Neural cell (in vitro differentiated cells): ENCODE measurements at regions not wholly inside any gene's neighbourhood (a gene's known extent, or its start where the extent isn't known, plus 50 kb on each side); places are given as distances from the start of the nearest gene placed in this dataset.

Experiments
- H2AFZ ChIP-seq: fragments of 200-600, 300-800 bp; sonication (generic), shearing (Covaris generic); 2 replicates; pipeline ENCODE4 v1.6.0; 2014; ENCODE audit warnings: low read depth, mild to moderate bottlenecking, antibody characterized with exemption, low read length, moderate library complexity
- H3F3A ChIP-seq: fragments of 200-600 bp; shearing (Covaris generic); 2 replicates; pipeline ENCODE4 v1.6.1; 2016; ENCODE audit warnings: mild to moderate bottlenecking, moderate library complexity, mixed read lengths, antibody characterized with exemption, low read length; ENCODE audit not compliant: insufficient read depth, poor library complexity, severe bottlenecking
- H3K27ac ChIP-seq: fragments of 200-600, 300-800 bp; sonication (generic), shearing (Covaris generic); 2 replicates; pipeline ENCODE4 v1.5.1; 2014; ENCODE audit warnings: mild to moderate bottlenecking, low read length, moderate library complexity
- H3K27me3 ChIP-seq: fragments of 300-800, 200-600 bp; sonication (generic), shearing (Covaris generic); 2 replicates; pipeline ENCODE4 v1.6.0; 2014; ENCODE audit warnings: mild to moderate bottlenecking, low read depth, low read length, moderate library complexity; ENCODE audit not compliant: insufficient read depth
- H3K36me3 ChIP-seq: fragments of 300-800, 200-600 bp; sonication (generic), shearing (Covaris generic); 2 replicates; pipeline ENCODE4 v1.5.1; 2014; ENCODE audit warnings: mild to moderate bottlenecking, antibody characterized with exemption, low read length, moderate library complexity; ENCODE audit not compliant: insufficient read depth
- H3K4me2 ChIP-seq: fragments of 300-800, 200-600 bp; sonication (generic), shearing (Covaris generic); 2 replicates; pipeline ENCODE4 v1.6.0; 2014; ENCODE audit warnings: mild to moderate bottlenecking, low read length
- H3K4me3 ChIP-seq: fragments of 300-800, 200-600 bp; sonication (generic), shearing (Covaris generic); 2 replicates; pipeline ENCODE4 v1.5.1; 2014; ENCODE audit warnings: mild to moderate bottlenecking, low read length, moderate library complexity
- H3K79me2 ChIP-seq: fragments of 200-600 bp; shearing (Covaris generic); replicated peaks from 2 replicates; pipeline ENCODE4 v1.6.0; 2014; ENCODE audit warnings: mild to moderate bottlenecking, low read length, moderate library complexity; ENCODE audit not compliant: insufficient read depth
- H3K9ac ChIP-seq: fragments of 300-800, 200-600 bp; sonication (generic), shearing (Covaris generic); 2 replicates; pipeline ENCODE4 v1.6.1; 2016; ENCODE audit warnings: mild to moderate bottlenecking, low read length, mixed read lengths
- H3K9me2 ChIP-seq: fragments of 200-600 bp; shearing (Covaris generic); 2 replicates; pipeline ENCODE4 v1.6.1; 2016; ENCODE audit warnings: mild to moderate bottlenecking, low read length, mixed read lengths; ENCODE audit not compliant: insufficient read depth
- H3K9me3 ChIP-seq: fragments of 200-600, 300-800 bp; sonication (generic), shearing (Covaris generic); 2 replicates; pipeline ENCODE4 v1.6.1; 2016; ENCODE audit warnings: mild to moderate bottlenecking, mixed run types, low read length, moderate library complexity, mixed read lengths
- H4K20me1 ChIP-seq: fragments of 200-600 bp; shearing (Covaris generic); 2 replicates; pipeline ENCODE4 v1.6.1; 2016; ENCODE audit warnings: mild to moderate bottlenecking, mixed run types; ENCODE audit not compliant: insufficient read depth
- EP300 ChIP-seq: fragments of 450-650 bp; conservative IDR thresholded peaks from 2 replicates; pipeline ENCODE4 v1.6.1; 2014; ENCODE audit warnings: antibody characterized with exemption, mild to moderate bottlenecking, moderate library complexity; ENCODE audit not compliant: poor library complexity, severe bottlenecking
- EZH2 ChIP-seq: fragments of 200-600, 300-800 bp; shearing (Covaris generic), sonication (generic); IDR thresholded peaks from 2 replicates; pipeline ENCODE4 v1.6.1; 2014; ENCODE audit warnings: antibody characterized with exemption, low read length, borderline replicate concordance, mild to moderate bottlenecking; ENCODE audit not compliant: insufficient read depth, poor library complexity, severe bottlenecking
- MXI1 ChIP-seq: fragments of 450-650 bp; conservative IDR thresholded peaks from 2 replicates; pipeline ENCODE4 v1.6.1; 2014; ENCODE audit warnings: antibody characterized with exemption, mild to moderate bottlenecking; ENCODE audit not compliant: poor library complexity, severe bottlenecking
- POLR2AphosphoS5 ChIP-seq: IDR thresholded peaks from 2 replicates; pipeline ENCODE4 v1.6.1; 2012
- RAD21 ChIP-seq: fragments of 450-650 bp; conservative IDR thresholded peaks from 2 replicates; pipeline ENCODE4 v1.6.1; 2014; ENCODE audit warnings: antibody characterized with exemption, mild to moderate bottlenecking, moderate library complexity
- SMC3 ChIP-seq: fragments of 450-650 bp; conservative IDR thresholded peaks from 2 replicates; pipeline ENCODE4 v1.6.1; 2014; ENCODE audit warnings: antibody characterized with exemption, mild to moderate bottlenecking, moderate library complexity; ENCODE audit not compliant: poor library complexity
- TAF1 ChIP-seq: IDR thresholded peaks from 2 replicates; pipeline ENCODE4 v1.6.1; 2012; ENCODE audit warnings: low read depth
- TF ChIP-seq, protein P1 (sequence below): fragments of 450-650 bp; IDR thresholded peaks from 2 replicates; pipeline ENCODE4 v1.5.1; 2014; ENCODE audit warnings: antibody characterized with exemption, mild to moderate bottlenecking, moderate library complexity; ENCODE audit not compliant: poor library complexity, severe bottlenecking
- TF ChIP-seq, protein P2 (sequence below): IDR thresholded peaks from 2 replicates; pipeline ENCODE4 v1.6.1; 2012; ENCODE audit warnings: borderline replicate concordance

DNA sequence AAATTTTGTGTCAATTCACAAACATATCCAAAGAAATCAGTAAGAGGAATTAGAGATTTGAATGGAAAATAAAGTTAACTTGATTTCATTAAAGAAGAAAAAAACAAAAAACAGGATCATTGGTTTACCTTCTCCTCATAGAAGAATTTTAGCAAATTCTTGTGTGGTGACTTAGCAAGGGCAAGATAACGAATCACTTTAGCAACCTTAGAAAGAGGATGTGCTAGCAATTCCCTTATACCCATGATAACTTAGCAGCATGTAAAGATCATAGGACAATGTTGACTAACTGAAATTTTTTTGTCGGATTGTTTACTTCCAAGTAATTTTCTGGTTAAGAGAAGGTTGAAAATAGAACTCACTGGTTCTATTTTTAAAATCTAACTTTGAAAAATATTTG lies 609.3 kb downstream of the GBE1 start:
- Histone ChIP-seq H3K4me3 (no peak overlapping the region), H3K79me2 (no peaks in the 10 kb centered on the region), H3K9me3 (no peaks in the 10 kb centered on the region), H3F3A (no peaks in the 10 kb centered on the region), H3K4me2 (no peak overlapping the region), H3K27me3 (no peaks in the 10 kb centered on the region), H3K9ac (no peak overlapping the region), H3K9me2 (no peaks in the 10 kb centered on the region), H2AFZ (no peak overlapping the region), H4K20me1 (no peaks in the 10 kb centered on the region), H3K36me3 (no peaks in the 10 kb centered on the region), H3K27ac (no peak overlapping the region)
- TF ChIP-seq RAD21 = no peak
- TF ChIP-seq, protein P1, sequence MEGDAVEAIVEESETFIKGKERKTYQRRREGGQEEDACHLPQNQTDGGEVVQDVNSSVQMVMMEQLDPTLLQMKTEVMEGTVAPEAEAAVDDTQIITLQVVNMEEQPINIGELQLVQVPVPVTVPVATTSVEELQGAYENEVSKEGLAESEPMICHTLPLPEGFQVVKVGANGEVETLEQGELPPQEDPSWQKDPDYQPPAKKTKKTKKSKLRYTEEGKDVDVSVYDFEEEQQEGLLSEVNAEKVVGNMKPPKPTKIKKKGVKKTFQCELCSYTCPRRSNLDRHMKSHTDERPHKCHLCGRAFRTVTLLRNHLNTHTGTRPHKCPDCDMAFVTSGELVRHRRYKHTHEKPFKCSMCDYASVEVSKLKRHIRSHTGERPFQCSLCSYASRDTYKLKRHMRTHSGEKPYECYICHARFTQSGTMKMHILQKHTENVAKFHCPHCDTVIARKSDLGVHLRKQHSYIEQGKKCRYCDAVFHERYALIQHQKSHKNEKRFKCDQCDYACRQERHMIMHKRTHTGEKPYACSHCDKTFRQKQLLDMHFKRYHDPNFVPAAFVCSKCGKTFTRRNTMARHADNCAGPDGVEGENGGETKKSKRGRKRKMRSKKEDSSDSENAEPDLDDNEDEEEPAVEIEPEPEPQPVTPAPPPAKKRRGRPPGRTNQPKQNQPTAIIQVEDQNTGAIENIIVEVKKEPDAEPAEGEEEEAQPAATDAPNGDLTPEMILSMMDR = no peak
- no peak for TF ChIP-seq EZH2
- no peak for TF ChIP-seq MXI1
- TF ChIP-seq EP300 = no peak
- TF ChIP-seq POLR2AphosphoS5 = no peak
- TF ChIP-seq TAF1 = no peak
- no peak for TF ChIP-seq SMC3
- TF ChIP-seq, protein P2, sequence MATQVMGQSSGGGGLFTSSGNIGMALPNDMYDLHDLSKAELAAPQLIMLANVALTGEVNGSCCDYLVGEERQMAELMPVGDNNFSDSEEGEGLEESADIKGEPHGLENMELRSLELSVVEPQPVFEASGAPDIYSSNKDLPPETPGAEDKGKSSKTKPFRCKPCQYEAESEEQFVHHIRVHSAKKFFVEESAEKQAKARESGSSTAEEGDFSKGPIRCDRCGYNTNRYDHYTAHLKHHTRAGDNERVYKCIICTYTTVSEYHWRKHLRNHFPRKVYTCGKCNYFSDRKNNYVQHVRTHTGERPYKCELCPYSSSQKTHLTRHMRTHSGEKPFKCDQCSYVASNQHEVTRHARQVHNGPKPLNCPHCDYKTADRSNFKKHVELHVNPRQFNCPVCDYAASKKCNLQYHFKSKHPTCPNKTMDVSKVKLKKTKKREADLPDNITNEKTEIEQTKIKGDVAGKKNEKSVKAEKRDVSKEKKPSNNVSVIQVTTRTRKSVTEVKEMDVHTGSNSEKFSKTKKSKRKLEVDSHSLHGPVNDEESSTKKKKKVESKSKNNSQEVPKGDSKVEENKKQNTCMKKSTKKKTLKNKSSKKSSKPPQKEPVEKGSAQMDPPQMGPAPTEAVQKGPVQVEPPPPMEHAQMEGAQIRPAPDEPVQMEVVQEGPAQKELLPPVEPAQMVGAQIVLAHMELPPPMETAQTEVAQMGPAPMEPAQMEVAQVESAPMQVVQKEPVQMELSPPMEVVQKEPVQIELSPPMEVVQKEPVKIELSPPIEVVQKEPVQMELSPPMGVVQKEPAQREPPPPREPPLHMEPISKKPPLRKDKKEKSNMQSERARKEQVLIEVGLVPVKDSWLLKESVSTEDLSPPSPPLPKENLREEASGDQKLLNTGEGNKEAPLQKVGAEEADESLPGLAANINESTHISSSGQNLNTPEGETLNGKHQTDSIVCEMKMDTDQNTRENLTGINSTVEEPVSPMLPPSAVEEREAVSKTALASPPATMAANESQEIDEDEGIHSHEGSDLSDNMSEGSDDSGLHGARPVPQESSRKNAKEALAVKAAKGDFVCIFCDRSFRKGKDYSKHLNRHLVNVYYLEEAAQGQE = no peak

DNA sequence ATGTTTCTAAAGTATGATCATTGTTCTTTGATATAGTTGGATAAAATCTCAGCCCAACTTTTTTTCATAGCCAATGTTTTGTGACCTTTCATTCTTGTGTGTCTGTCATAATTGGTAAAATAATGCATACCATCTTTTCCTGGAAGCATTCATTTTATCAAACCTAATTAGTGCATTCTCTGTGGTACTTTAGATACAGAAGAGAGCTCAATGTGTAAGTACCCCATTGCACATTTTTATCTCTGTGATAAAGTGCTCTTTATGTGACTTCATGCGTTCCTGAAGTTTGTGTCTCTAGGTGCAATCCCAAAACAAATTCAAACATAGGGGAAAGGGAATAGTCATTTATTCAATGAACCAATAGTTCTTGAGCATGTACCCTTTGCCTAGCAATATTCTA lies 628.5 kb downstream of the GBE1 start:
- no peaks in the 10 kb centered on the region for H3K9me3 ChIP-seq

More for the DNA sequence above, 628.5 kb downstream of the GBE1 start:
- Histone ChIP-seq H3K9ac (no peak overlapping the region), H3K4me2 (no peak overlapping the region), H3K4me3 (no peak overlapping the region), H3K27me3 (no peaks in the 10 kb centered on the region), H3K79me2 (no peaks in the 10 kb centered on the region), H3K36me3 (no peaks in the 10 kb centered on the region), H3K27ac (no peak overlapping the region), H4K20me1 (no peaks in the 10 kb centered on the region), H2AFZ (no peak overlapping the region), H3F3A (no peaks in the 10 kb centered on the region), H3K9me2 (no peaks in the 10 kb centered on the region)
- TF ChIP-seq MXI1 = no peak
